ENCODE measurements at regions not wholly inside any gene's neighbourhood (a gene's known extent, or its start where the extent isn't known, plus 50 kb on each side); places are given as distances from the start of the nearest gene placed in this dataset.
A peak's percentile ranks its signal among the peaks of the same experiment; 100 is the strongest.
"Not testable (repeated sequence)": the region's sequence is repeated elsewhere in the genome, so short reads cannot be mapped to it uniquely, and the experiment has no call there.

- DNase-seq: no peak
These were observed 615.0 kb downstream of the HINT1 start for GRCh38 chr5:130549884-130550561.

GRCh38 chr5:130546211-130546610 is 618.8 kb downstream of the HINT1 start:
- DNase-seq: no peak

- DNase-seq: no peak
These were observed 619.8 kb downstream of the HINT1 start for GRCh38 chr5:130545291-130545690.

GRCh38 chr5:130541617-130542221 is 623.3 kb downstream of the HINT1 start:
- DNase-seq: no peak

GRCh38 chr5:130536691-130537090 is 628.4 kb downstream of the HINT1 start:
- DNase-seq: no peak

GRCh38 chr5:130532786-130533185 is 628.5 kb downstream of the CHSY3 start:
- no peak for DNase-seq

GRCh38 chr5:130529511-130530485 is 625.5 kb downstream of the CHSY3 start:
- DNase-seq: no peak

GRCh38 chr5:130529111-130529510 is 624.8 kb downstream of the CHSY3 start:
- DNase-seq: no peak

- no peak for DNase-seq
These were observed 624.2 kb downstream of the CHSY3 start for GRCh38 chr5:130528474-130528873.

GRCh38 chr5:130526708-130527107 is 622.4 kb downstream of the CHSY3 start:
- DNase-seq: peak; percentile 28

- DNase-seq: no peak
These were observed 615.9 kb downstream of the CHSY3 start for GRCh38 chr5:130520211-130520610.

- no peak for DNase-seq
These were observed 610.9 kb downstream of the CHSY3 start for GRCh38 chr5:130514984-130515690.

GRCh38 chr5:130502702-130503101 is 598.4 kb downstream of the CHSY3 start:
- no peak for DNase-seq

- no peak for DNase-seq
These were observed 597.0 kb downstream of the CHSY3 start for GRCh38 chr5:130501151-130501865.

GRCh38 chr5:130500495-130500894 is 596.2 kb downstream of the CHSY3 start:
- not testable (repeated sequence) for DNase-seq

- no peak for DNase-seq
These were observed 592.0 kb downstream of the CHSY3 start for GRCh38 chr5:130496215-130496614.

- DNase-seq: no peak
These were observed 584.0 kb downstream of the CHSY3 start for GRCh38 chr5:130488252-130488651.

GRCh38 chr5:130479045-130479804 is 575.0 kb downstream of the CHSY3 start:
- no peak for DNase-seq

GRCh38 chr5:130476325-130476724 is 572.1 kb downstream of the CHSY3 start:
- no peak for DNase-seq

- DNase-seq: no peak
These were observed 558.3 kb downstream of the CHSY3 start for GRCh38 chr5:130462516-130462915.

- DNase-seq: no peak
These were observed 550.9 kb downstream of the CHSY3 start for GRCh38 chr5:130455175-130455574.

- no peak for DNase-seq
These were observed 548.5 kb downstream of the CHSY3 start for GRCh38 chr5:130452744-130453143.
